LoVo (cell line): ENCODE measurements at regions not wholly inside any gene's neighbourhood (a gene's known extent, or its start where the extent isn't known, plus 50 kb on each side); places are given as distances from the start of the nearest gene placed in this dataset.
"Not testable (repeated sequence)": the region's sequence is repeated elsewhere in the genome, so short reads cannot be mapped to it uniquely, and the experiment has no call there.

ENCODE experiments used
- DNase-seq: peaks from one replicate; pipeline ENCODE4 v3.0.0-alpha.2; 2016; ENCODE audit warnings: low spot score

DNA sequence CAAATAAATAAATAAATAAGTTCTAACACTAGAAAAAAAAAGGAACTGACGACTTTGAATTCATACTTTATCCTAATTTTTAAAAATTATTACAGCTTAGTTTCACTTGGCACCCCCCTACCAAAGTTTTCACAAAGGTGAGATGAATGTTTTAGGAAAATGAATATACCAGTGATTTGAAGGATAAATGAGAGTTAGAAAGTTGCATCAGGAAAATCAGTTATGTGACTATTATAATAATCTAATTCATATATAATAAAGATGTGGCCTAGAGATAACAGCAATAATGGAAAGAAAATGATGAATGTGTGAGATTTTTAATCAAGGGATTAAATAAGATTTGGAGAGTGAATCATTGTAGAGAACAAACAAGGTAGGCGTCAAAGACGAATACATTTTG, 103.0 kb upstream of the RAP1B start:
- DNase-seq: no peak

DNA sequence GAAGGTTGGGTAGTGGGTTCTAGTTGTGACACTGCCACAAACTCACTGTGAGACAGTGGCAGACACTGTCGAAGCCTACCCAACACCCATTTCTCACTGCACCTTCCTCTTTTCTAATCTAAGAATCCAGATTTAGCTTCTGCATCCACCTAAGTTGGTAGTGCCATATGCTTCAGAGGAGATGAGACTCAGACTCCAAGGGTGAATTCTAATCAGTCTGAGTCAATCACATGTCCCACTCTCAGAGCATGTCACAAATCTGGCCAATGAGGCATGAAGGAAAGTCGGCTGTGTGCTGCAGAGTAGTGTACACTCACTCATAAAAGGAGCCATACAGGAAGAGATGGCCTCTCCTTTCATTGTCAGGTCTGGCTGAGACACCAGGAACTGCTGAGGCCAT, 102.1 kb upstream of the RAP1B start:
- DNase-seq: no peak

DNA sequence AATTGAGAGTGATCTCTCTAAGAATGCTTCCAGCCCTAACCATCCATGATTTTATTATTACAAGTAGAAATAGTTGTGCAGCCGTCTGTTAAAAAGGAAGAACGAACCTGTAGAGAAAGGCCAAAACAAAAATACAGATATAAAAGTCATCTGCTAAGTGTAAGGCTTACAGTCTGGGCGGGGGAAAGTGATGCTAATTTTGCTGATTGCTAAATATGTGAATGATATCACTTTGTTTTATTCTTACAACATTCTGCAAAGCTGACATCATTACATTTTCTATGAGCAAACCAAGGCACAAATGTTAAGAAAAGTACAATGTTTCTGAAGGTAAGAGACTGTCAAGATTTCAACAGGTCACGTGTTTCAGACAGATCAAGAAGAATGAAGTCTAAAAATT, 101.5 kb upstream of the RAP1B start:
- DNase-seq: no peak

DNA sequence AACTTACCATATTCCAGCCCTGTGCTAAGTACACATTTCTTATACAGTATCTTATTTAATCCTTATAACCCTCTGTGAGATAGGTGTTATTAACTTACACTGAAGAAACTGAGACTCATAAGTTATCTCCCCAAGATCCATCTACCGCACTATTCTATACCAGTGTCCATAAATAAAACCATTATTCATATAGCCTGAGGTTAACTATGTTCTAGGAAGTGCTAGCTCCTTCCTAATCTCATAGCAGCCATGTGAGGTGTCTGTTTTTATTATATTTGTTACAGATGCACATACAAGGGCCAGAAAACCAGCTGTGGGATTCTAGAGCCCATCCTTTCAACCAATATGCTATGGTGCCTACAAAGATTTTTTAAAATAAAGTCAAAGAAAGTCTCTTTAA, 100.3 kb upstream of the RAP1B start:
- DNase-seq: no peak

DNA sequence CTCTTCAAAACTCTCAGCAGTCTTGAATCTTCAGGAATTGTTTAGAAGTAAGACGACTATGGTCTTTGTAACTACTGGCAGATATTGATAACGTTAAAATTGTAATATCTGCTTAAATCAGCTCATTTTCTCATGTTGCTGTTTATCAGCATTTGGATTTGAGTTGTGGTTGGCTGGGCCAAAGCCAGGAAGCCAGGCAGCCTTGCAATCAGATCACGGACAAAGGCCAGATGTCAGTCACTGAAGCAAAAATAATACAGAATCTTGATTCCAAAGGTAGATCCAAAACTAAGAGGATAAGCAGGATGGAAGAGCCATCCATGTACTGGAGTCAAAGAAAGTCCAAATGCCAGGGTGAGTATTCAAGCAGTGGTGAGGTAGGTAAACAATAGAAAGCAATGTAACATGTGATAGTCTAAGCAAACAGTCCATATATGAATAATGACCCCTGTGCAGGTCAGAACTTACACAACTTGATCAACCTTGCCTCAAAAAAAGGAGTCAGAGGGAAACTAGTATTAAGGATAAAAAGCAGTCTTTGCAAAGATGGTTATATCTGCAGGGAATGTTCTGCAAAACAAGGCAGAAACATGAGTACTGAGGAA, 95.8 kb upstream of the RAP1B start:
- DNase-seq: no peak

DNA sequence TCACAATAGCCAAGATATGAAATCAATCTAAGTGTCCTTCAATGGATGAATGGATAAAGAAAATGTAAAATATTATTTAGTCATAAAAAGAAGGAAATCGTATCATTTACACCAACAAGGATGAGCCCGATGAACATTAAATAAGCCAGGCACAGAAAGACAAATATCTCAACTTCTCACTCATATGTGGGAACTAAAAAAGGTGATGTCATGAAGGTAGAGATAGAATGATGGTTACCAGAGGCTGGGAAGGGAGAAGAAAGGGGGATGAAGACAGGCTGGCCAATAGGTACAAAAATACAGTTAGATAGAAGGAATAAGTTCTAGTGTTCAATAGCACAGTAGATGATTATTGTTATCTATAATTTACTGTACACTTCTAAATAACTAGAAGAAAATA, 94.9 kb upstream of the RAP1B start:
- DNase-seq: no peak

DNA sequence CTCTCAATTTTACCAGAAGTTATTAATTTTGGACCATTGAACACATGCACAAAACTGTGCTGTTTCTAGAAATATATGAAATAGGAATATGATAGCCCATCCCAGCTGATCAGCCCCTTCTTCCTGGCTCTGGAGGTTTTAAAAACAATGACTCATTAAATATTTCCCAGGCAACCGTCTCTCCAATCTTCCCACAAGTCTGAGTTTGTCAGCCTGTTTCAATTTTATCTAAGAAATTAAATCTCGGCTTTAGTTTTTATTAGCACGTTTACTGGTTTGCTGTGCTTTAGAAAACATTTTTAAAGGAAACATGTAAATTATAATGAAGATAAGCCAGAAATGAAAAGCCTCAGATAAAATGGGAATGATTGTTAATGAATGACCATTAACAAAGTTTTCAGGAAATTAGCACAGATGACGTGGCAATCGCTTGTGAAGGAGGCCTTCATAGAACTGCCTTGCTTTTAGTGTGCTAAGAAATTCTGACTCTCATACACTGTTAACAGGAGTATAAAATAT, 89.3 kb upstream of the RAP1B start:
- DNase-seq: peak; percentile 39

DNA sequence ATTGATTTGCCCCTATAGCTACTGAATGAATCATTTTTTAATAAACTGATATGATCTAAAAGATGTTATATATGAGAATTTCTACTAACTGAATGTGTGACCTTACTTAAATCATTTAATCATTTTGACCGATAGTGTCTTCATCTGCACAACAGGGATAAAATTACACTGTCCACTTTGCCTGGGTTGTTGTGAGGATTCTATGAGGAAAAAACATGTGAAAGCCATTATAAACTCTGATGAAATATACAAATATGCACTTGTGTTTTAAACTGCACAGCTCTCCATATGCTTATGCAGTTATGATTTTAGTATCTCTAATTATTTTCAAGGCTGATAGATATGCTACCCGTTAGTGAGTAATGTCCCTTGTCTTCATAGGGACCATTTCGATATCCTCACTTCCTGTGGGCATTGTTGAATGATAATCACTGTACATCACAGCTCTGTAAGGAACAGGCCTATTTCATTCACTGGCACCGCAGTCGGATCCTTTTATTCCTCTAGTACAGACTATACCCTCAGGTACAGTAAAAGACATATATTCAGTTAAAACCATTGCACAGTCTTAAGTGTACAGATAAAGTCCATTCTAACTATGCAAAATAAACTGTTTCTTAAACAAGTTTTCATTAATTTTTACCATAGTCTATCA, 88.7 kb upstream of the RAP1B start:
- DNase-seq: no peak

DNA sequence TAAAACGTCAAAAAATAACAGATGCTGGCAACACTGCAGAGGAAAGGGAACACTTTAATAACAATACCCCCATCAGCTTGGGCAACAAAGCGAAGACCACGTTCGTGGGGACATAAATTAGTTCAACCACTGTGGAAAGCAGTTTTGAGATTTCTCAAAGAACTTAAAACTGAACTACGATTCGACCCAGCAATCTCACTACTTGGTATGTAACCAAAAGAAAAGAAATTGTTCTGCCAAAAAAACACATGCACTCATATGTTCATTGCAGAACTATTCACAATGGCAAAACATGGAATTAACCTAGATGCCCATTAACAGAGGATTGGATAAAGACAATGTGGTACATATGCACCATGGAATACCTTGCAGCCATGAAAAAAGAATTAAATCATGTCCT, 81.2 kb upstream of the RAP1B start:
- DNase-seq: no peak

DNA sequence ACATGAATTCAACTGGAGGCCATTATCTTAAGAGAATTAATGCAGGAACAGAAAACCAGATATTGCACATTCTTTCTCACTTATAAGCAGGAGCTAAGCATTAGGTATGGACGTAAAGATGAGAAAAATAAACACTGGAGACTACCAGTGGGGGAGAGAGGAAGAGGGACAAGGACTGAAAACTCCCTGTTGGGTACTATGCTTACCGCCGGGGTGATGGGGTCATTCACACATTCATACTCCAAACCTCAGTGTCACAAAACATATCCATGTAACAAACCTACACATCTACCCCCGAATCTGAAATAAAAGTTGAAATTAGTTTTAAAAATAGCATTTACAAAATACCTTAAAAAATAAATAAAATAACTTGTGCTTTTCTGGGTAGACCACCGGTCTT, 80.8 kb upstream of the RAP1B start:
- DNase-seq: no peak

DNA sequence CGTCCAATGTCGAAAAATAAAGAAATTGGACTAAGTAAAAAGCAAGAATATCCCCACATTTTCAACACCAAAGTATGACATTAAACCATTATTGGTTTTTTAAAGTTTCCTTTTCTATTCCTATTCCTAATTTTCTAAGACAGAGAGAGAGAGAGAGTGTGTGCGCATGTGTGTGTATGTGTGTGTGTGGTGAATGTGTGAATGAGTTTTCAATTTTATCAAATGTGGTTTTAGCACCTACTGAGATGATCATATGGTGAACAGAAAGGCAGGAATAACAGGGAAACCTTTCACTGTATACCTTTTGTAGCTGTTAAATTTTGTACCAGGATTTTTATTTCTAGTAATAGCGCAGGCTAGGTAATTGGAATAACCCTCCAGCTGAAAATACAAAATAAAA, 80.4 kb upstream of the RAP1B start:
- no peak for DNase-seq

DNA sequence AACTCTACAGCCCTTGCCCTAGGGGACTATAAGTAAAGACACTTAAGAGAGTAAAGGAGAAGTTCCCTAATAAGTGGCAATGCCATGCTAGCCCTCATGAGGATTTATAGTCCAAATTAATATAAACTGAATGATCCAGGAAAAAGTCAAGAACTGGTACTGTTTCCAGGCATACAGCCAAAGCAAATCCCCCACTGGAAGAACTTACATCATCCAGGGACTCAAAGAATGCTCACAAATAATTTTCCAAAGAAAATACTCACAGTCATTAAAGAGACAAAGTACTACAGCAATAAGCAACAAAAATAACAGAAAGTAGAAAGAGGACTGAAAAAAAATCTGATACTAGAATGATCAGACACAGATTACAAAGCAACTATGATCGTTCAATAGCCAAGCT, 79.7 kb upstream of the RAP1B start:
- no peak for DNase-seq

DNA sequence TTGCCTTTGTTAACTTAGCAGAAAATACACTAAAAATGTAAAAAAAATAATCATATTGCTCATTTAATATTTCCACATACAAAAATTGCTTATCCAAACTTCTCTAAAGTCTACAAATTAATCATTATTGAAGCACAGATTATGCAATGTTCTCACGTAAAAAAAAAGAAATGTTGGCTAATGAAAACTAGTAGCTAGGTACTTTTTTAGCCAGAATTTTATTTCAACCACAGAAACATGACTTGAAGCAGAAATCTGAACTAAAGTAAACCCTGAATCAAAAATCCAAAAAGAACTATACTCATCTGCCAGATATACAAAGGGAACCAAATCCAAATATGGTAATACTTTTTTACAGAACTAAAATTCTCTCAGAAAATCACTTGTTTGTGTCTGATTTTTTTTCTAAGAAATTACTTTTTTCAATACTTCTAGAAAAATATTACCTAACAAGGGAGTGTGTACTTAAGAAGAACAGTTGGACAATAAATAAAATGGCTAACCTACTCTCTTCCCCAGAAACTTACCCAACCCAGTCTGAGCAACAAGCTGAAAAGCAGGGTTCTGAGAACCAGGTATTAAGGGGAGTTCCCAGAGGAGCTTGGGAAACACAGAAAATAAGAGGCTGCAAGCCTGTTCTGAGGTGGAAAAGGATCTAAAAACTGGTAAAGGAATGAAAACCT, 78.4 kb upstream of the RAP1B start:
- DNase-seq: no peak

DNA sequence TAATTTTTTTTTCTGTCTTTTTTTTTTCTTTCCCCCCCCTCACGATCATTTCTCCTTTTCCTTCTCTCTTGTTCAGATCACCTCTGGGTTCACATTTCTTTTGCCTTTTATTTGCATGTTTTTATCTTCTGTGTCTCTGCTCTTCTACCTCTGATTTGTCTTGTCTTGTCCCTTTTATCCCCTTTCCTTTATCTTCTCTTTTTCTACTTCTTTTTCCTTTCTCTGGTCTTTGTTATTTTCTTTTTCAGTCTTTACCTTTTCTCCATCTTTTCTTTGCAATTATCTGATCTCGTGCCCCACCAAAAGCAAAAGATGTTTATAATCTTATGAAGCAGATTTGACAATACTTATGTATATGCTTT, 77.8 kb upstream of the RAP1B start:
- DNase-seq: no peak

DNA sequence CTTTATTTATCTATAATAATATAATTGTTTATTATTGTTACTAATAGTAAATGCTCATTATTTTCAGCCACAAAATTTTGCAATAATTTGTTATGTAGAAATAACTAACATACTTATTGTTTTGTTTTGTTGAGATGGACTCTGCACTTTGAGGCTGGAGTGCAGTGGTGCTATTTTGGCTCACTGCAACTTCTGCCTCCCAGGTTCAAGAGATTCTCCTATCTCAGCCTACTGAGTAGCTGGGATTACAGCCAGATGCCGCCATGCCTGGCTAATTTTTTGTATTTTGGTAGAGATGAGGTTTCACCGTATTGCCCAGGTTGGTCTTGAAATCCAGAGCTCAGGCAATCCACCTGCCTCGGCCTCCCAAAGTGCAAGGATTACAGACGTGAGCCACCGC, 76.6 kb upstream of the RAP1B start:
- no peak for DNase-seq

DNA sequence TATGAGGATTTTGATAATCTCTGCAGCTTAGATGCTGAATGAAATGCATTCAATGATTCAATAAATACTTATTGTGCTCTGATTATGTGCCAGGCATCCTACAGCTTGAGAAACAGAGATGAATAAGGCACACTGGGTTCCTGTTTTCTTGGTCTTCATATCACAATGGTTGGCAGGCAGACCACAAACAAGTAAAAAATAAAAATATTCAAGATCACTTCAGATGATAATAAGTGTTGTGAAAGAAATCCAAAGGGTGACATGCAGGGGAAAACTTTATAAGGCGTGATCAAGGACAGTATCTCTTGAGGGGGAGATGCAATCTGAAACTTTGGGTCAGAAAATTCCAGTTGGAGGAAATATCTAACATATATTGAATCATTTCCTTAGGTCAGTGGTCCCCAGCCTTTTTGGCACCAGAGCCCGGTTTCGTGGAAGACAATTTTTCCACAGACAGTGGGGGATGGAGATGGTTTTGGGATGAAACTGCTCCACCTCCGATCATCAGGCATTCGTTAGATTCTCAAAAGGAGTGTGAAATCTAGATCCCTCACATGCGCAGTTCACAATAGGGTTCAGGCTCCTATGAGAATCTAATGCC, 73.7 kb upstream of the RAP1B start:
- DNase-seq: no peak

DNA sequence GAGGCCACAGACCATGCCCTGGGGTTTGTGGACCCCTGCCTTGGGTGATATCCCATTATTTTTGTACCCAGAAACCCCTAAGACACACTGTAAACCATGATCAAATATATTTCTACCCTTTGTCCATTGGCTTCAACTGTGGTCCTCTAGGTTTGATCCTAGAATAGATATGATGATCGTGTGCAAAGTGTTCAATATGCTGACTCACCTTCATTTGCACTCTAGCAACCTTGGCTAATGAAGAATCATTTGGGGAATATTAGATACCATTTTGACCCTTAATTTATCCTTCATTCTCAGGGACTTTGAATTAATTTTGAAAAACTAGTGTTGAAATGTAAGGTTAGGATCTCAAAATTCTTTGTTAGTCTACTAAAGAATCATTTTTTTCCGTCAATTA, 73.1 kb upstream of the RAP1B start:
- DNase-seq: no peak

DNA sequence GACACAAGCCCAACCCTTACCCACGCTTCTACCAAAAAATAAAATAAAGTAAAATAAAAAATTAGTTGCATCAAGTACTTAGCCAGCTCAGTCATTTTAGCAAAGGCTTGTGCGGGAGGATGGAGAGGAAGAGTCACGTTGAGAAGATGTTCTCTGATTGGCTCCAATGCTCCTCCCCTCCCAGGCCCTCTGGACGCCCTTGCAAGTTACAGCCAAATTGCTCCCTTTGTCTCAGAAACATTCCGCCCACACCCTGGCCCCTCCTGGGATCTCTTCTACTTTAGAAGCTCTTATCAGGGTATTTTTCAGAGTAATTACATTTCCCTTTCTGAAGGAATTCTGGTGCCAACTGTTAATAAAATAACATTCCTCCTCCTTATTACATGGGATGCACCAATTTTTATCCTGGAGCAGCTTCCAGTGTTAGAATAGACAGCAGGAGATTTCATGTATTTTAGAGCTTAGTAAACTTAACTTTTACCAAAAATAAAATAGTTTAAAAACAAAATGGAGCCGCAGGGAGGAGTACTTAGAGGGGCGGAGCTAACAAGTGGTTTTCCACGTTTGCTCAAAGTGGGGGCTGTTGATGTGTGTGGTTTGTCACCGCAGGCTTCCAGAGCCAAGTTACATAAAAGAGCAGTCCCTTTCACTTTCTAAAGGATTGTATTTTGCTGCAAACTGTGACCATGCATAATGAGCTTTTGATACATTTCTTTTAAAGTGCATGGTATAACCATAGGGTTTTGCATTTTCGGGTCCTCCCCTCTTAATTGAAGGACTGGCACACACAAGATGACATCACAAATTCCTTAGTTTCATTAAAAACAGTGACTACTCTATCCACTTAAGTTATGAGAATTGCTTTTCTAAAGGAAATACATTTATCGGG, 71.7 kb upstream of the RAP1B start:
- DNase-seq: no peak

DNA sequence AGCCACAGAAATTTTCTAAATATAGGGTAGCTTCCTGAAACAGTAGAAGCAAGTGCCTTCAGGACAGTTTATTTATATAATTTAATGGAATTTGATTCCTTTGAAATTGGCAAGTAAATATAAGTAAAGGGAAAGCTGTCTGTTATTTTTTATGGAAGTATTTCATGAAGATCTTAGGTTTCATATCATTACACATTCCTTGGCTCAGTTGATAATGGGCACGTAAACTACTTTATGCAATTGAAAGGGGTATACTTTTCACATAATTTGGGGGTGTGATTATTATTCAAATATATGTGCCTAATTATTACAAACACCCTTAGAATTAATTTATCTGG, 71.1 kb upstream of the RAP1B start:
- DNase-seq: no peak

DNA sequence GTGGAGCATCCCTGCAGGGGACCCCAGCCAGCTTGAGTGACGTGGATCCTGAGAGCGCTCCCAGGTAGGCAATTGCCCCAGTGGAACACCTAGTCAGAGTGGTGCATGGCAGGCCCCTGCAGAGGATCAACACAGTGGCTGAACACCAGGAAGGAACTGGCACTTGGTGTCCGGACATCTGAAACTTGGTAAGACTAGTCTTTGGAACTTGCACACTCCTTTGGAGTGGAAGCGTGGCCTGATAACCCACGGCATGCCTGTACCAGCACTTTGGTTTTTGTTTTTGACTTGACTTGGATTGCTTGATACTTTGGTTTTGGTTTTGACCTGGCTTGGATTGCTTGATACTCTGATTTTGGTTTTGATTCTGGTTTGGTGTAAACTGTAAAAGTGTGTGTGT, 69.9 kb upstream of the RAP1B start:
- not testable (repeated sequence) for DNase-seq

DNA sequence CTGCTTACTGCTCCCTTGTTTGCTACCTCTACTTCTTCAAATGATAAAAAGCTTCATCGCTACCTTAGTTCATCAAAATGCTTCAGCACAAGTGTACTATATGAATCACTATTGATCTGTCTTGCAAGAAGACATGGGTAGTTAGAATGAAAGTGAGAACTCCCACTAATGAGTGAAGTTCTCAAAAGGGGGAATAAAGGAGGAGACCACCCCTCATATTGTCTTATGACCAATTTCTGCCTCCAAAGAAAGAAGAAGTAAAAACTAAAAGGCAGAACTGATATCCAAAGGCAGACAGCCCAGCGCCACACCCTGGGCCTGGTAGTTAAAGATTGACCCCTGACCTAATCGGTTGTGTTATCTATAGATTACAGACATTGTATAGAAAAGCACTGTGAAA, 63.4 kb upstream of the RAP1B start:
- DNase-seq: not testable (repeated sequence)

DNA sequence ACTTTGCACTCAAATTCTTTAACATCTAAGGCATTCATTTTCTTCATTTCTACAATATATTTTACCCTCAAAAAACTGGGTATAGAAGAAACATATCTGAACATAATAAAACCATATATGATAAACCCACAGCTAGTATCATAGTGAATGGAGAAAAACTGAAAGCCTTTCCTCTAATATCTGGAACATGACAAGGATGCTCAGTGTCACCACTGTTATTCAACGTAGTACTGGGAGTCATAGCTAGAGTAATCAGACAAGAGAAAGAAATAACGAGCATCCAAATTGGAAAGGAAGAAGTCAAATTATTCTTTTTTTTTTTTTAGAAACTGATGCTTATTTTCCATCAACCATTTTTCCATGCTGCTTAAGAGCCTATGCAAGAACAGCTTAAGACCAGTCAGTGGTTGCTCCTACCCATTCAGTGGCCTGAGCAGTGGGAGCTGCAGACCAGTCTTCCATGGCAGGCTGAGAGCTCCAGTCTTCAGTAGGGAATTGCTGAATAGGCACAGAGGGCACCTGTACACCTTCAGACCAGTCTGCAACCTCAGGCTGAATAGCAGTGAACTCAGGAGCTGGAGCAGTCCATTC, 58.0 kb upstream of the RAP1B start:
- not testable (repeated sequence) for DNase-seq
